ENCODE measurements at regions not wholly inside any gene's neighbourhood (a gene's known extent, or its start where the extent isn't known, plus 50 kb on each side); places are given as distances from the start of the nearest gene placed in this dataset.

- Mint-ChIP-seq H3K36me3 (no peaks in the 10 kb centered on the region), H3K27ac (no peak overlapping the region)
- H3K9ac ChIP-seq = no peak overlapping the region
Observed at GRCh38 chr1:193366764-193367507, 180.5 kb upstream of the B3GALT2 start.

DNA sequence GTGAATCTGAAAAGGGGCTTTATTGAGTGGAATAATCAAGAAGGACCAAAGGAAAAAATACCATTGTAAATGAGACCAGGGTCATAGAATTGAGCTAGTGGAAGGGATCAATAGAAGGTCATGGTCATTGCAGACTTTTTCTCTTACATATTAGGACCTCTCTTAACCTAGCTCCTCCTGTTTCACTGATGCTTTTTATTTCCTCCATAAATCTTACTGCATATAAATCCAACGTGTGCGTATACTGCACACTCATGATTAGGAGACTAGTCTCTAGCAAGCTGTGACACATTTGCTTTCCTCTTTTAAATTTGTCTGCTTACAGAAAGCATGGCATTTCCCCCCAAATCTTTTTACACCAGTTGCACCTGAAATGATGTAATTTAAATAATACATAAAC is 179.6 kb upstream of the B3GALT2 start:
- Histone ChIP-seq H4K20me1 (ENCODE audit: low read depth) (no peaks in the 10 kb centered on the region), H3K9me3 (ENCODE audit: low read depth) (no peaks in the 10 kb centered on the region), H3K9ac (no peak overlapping the region), H3K4me3 (no peak overlapping the region), H3K27me3 (no peaks in the 10 kb centered on the region), H3K79me2 (ENCODE audit: low read depth) (no peaks in the 10 kb centered on the region), H2AFZ (replicated peaks) (no peak overlapping the region), H3K4me2 (no peak overlapping the region), H3K36me3 (no peaks in the 10 kb centered on the region), H3K27ac (no peak overlapping the region), H3K4me1 (no peaks in the 10 kb centered on the region), H3F3A (ENCODE audit: low read depth) (no peaks in the 10 kb centered on the region)
- Mint-ChIP-seq H3K9me3 (no peaks in the 10 kb centered on the region), H3K27me3 (ENCODE audit: insufficient read depth, low read depth) (peaks cover 2% of the 10 kb centered on the region), H3K4me3 (no peak overlapping the region), H3K4me1 (no peaks in the 10 kb centered on the region), H3K36me3 (no peaks in the 10 kb centered on the region), H3K27ac (no peak overlapping the region)
- no peak for DNase-seq (ENCODE audit: low spot score)
- TF ChIP-seq, protein P1, sequence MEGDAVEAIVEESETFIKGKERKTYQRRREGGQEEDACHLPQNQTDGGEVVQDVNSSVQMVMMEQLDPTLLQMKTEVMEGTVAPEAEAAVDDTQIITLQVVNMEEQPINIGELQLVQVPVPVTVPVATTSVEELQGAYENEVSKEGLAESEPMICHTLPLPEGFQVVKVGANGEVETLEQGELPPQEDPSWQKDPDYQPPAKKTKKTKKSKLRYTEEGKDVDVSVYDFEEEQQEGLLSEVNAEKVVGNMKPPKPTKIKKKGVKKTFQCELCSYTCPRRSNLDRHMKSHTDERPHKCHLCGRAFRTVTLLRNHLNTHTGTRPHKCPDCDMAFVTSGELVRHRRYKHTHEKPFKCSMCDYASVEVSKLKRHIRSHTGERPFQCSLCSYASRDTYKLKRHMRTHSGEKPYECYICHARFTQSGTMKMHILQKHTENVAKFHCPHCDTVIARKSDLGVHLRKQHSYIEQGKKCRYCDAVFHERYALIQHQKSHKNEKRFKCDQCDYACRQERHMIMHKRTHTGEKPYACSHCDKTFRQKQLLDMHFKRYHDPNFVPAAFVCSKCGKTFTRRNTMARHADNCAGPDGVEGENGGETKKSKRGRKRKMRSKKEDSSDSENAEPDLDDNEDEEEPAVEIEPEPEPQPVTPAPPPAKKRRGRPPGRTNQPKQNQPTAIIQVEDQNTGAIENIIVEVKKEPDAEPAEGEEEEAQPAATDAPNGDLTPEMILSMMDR (IDR thresholded peaks at IDR 0.05) = no peak
- TF ChIP-seq EZH2phosphoT487 (IDR thresholded peaks at IDR 0.05) (no peak), EZH2 (IDR thresholded peaks at IDR 0.05) (no peak)

More at GRCh38 chr1:193366764-193367507, 180.5 kb upstream of the B3GALT2 start:
- no peak overlapping the region for H3K4me3 Mint-ChIP-seq
- peaks cover 2% of the 10 kb centered on the region for H3K27me3 Mint-ChIP-seq (ENCODE audit: insufficient read depth, low read depth)
- no peak for DNase-seq (ENCODE audit: low spot score)
- no peaks in the 10 kb centered on the region for H3K4me1 Mint-ChIP-seq
- H3K27me3 ChIP-seq = no peaks in the 10 kb centered on the region
- H4K20me1 ChIP-seq (ENCODE audit: low read depth) = no peaks in the 10 kb centered on the region
- H3K79me2 ChIP-seq (ENCODE audit: low read depth) = no peaks in the 10 kb centered on the region
- no peak for TF ChIP-seq EZH2phosphoT487 (IDR thresholded peaks at IDR 0.05)
- no peak overlapping the region for H3K4me2 ChIP-seq
- no peaks in the 10 kb centered on the region for H3K36me3 ChIP-seq
- H3K4me3 ChIP-seq = no peak overlapping the region
- H3K9me3 Mint-ChIP-seq = no peaks in the 10 kb centered on the region
- H3K4me1 ChIP-seq = no peaks in the 10 kb centered on the region
- no peaks in the 10 kb centered on the region for H3F3A ChIP-seq (ENCODE audit: low read depth)
- H2AFZ ChIP-seq (replicated peaks) = no peak overlapping the region
- H3K27ac ChIP-seq = no peak overlapping the region
- H3K9me3 ChIP-seq (ENCODE audit: low read depth) = no peaks in the 10 kb centered on the region

- H3K4me3 ChIP-seq = no peak overlapping the region
- no peak overlapping the region for H2AFZ ChIP-seq (replicated peaks)
- no peaks in the 10 kb centered on the region for H3K27me3 ChIP-seq
- no peaks in the 10 kb centered on the region for H3K9me3 ChIP-seq (ENCODE audit: low read depth)
- Mint-ChIP-seq H3K27ac (no peak overlapping the region), H3K9me3 (no peaks in the 10 kb centered on the region), H3K4me1 (no peaks in the 10 kb centered on the region), H3K4me3 (no peak overlapping the region), H3K36me3 (no peaks in the 10 kb centered on the region), H3K27me3 (ENCODE audit: insufficient read depth, low read depth) (no peaks in the 10 kb centered on the region)
- no peak for DNase-seq (ENCODE audit: low spot score)
- H4K20me1 ChIP-seq (ENCODE audit: low read depth) = no peaks in the 10 kb centered on the region
- H3K27ac ChIP-seq = no peak overlapping the region
- H3K4me1 ChIP-seq = no peaks in the 10 kb centered on the region
- peaks cover 2% of the 10 kb centered on the region for H3F3A ChIP-seq (ENCODE audit: low read depth)
- H3K79me2 ChIP-seq (ENCODE audit: low read depth) = no peaks in the 10 kb centered on the region
- no peak overlapping the region for H3K4me2 ChIP-seq
- no peaks in the 10 kb centered on the region for H3K36me3 ChIP-seq
- H3K9ac ChIP-seq = no peak overlapping the region
- TF ChIP-seq, protein P1 (IDR thresholded peaks at IDR 0.05) = no peak
- TF ChIP-seq EZH2 (IDR thresholded peaks at IDR 0.05) (no peak), EZH2phosphoT487 (IDR thresholded peaks at IDR 0.05) (no peak)
Observed at GRCh38 chr1:193359631-193360030, 173.2 kb upstream of the B3GALT2 start.

DNA sequence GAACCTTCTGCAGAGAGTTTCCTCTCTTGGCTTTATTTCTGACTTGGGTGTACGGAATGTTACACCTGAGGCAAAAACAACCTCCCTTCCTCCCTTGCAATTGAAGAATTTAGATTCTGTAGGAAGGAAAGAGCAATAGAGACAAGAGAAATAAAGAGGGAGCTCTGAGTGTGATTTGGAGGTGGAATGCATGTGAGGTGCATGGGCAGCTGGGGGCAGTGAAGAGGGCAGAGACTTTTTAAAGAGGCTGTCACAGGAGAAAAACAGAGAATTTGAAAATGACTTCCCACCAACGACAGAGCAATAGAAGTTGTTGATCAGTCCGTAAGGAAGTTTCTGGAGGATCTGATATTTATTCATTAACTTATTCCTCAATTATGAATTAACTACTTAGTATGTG is 172.0 kb upstream of the B3GALT2 start:
- H3K36me3 Mint-ChIP-seq = no peaks in the 10 kb centered on the region
- no peaks in the 10 kb centered on the region for H3K27me3 Mint-ChIP-seq (ENCODE audit: insufficient read depth, low read depth)
- no peak for TF ChIP-seq EZH2 (IDR thresholded peaks at IDR 0.05)
- TF ChIP-seq, protein P1 (IDR thresholded peaks at IDR 0.05) = peak; percentile 39
- Histone ChIP-seq H3K4me3 (no peak overlapping the region), H3F3A (ENCODE audit: low read depth) (peaks cover 2% of the 10 kb centered on the region), H4K20me1 (ENCODE audit: low read depth) (no peaks in the 10 kb centered on the region), H3K27me3 (no peaks in the 10 kb centered on the region), H3K9me3 (ENCODE audit: low read depth) (no peaks in the 10 kb centered on the region), H3K9ac (no peak overlapping the region), H2AFZ (replicated peaks) (peak overlapping the region; percentile 58), H3K4me1 (no peaks in the 10 kb centered on the region), H3K27ac (no peak overlapping the region), H3K79me2 (ENCODE audit: low read depth) (no peaks in the 10 kb centered on the region), H3K36me3 (no peaks in the 10 kb centered on the region), H3K4me2 (no peak overlapping the region)
- H3K4me3 Mint-ChIP-seq = no peak overlapping the region
- DNase-seq (ENCODE audit: low spot score) = peak; percentile 15
- no peak overlapping the region for H3K27ac Mint-ChIP-seq
- H3K9me3 Mint-ChIP-seq = no peaks in the 10 kb centered on the region
- no peaks in the 10 kb centered on the region for H3K4me1 Mint-ChIP-seq

Data from neural progenitor cell (in vitro differentiated cells).